Liver (tissue), 8 donors: ENCODE measurements at regions not wholly inside any gene's neighbourhood (a gene's known extent, or its start where the extent isn't known, plus 50 kb on each side); places are given as distances from the start of the nearest gene placed in this dataset.

Experiments used
- DNase-seq: peaks from one replicate; pipeline ENCODE4 v3.0.0-alpha.2; 2017; ENCODE audit warnings: low spot score
- H3K27ac ChIP-seq, 2 donors: one replicate each; pipeline ENCODE4 v1.7.0; 2013; ENCODE audit warnings: inconsistent platforms in 2 of 2, low read length in 2 of 2, control low read depth in 1 of 2, low read depth in 1 of 2, mild to moderate bottlenecking in 1 of 2
- H3K27me3 ChIP-seq, 4 donors: one replicate each; pipeline versions ENCODE4 v1.6.1 to v1.7.0; 2013; ENCODE audit warnings: low read length in 3 of 4, inconsistent platforms in 1 of 4, mild to moderate bottlenecking in 1 of 4, moderate library complexity in 1 of 4; ENCODE audit not compliant: control insufficient read depth in 4 of 4, insufficient read depth in 4 of 4
- H3K36me3 ChIP-seq, 4 donors: one replicate each; pipeline versions ENCODE4 v1.6.1 to v1.7.0; 2013; ENCODE audit warnings: low read length in 3 of 4, mild to moderate bottlenecking in 3 of 4, low read depth in 1 of 4, moderate library complexity in 1 of 4; ENCODE audit not compliant: control insufficient read depth in 4 of 4, insufficient read depth in 3 of 4
- H3K4me1 ChIP-seq, 4 donors: one replicate each; pipeline versions ENCODE4 v1.6.1 to v1.7.0; 2013; ENCODE audit warnings: low read length in 3 of 4, mild to moderate bottlenecking in 3 of 4, moderate library complexity in 1 of 4; ENCODE audit not compliant: control insufficient read depth in 4 of 4, insufficient read depth in 4 of 4
- H3K4me3 ChIP-seq, 3 donors: one replicate each; pipeline versions ENCODE4 v1.6.1 to v1.7.0; 2013; ENCODE audit warnings: low read length in 3 of 3, control low read depth in 1 of 3, low read depth in 1 of 3, mild to moderate bottlenecking in 1 of 3
- H3K9ac ChIP-seq, 2 donors: one replicate each; pipeline ENCODE4 v1.7.0; 2013; ENCODE audit warnings: low read length in 2 of 2, mild to moderate bottlenecking in 2 of 2, moderate library complexity in 2 of 2, control low read depth in 1 of 2, low read depth in 1 of 2
- H3K9me3 ChIP-seq, 4 donors: one replicate each; pipeline versions ENCODE4 v1.6.1 to v1.7.0; 2013; ENCODE audit warnings: low read length in 3 of 4; ENCODE audit not compliant: control insufficient read depth in 4 of 4
- ATF3 ChIP-seq: IDR thresholded peaks from 2 replicates; pipeline ENCODE4 v1.6.1; 2016; ENCODE audit warnings: antibody characterized with exemption
- CTCF ChIP-seq: fragments of 150-350 bp; IDR thresholded peaks from 2 replicates; pipeline ENCODE4 v1.5.1; 2017; ENCODE audit warnings: improper control_type of control experiment, low read depth, low read length; ENCODE audit not compliant: missing input control
- EGR1 ChIP-seq, 2 donors: IDR thresholded peaks; 2 replicates each; pipeline ENCODE4 v1.6.1; 2016 to 2018; ENCODE audit warnings: antibody characterized with exemption in 2 of 2, low read depth in 2 of 2
- FOXA1 ChIP-seq: IDR thresholded peaks from 2 replicates; pipeline ENCODE4 v1.6.1; 2016; ENCODE audit warnings: antibody characterized with exemption
- GABPA ChIP-seq, 2 donors: IDR thresholded peaks in 1 of 2; conservative IDR thresholded peaks in 1 of 2; 2 replicates each; pipeline ENCODE4 v1.6.1; 2016; ENCODE audit warnings: antibody characterized with exemption in 2 of 2, mild to moderate bottlenecking in 1 of 2, moderate library complexity in 1 of 2
- HNF4A ChIP-seq, 2 donors: conservative IDR thresholded peaks; 2 replicates each; pipeline ENCODE4 v1.6.1; 2016; ENCODE audit warnings: antibody characterized with exemption in 2 of 2, mild to moderate bottlenecking in 2 of 2
- HNF4G ChIP-seq: IDR thresholded peaks from 2 replicates; pipeline ENCODE4 v1.6.1; 2016; ENCODE audit warnings: antibody characterized with exemption
- JUND ChIP-seq, 2 donors: IDR thresholded peaks; 2 replicates each; pipeline ENCODE4 v1.6.1; 2016; ENCODE audit warnings: antibody characterized with exemption in 2 of 2
- MAX ChIP-seq: IDR thresholded peaks from 2 replicates; pipeline ENCODE4 v1.6.1; 2016; ENCODE audit warnings: antibody characterized with exemption
- NR2F2 ChIP-seq: IDR thresholded peaks from 2 replicates; pipeline ENCODE4 v1.6.1; 2016; ENCODE audit warnings: antibody characterized with exemption
- RAD21 ChIP-seq, 2 donors: IDR thresholded peaks; 2 replicates each; pipeline ENCODE4 v1.6.1; 2016; ENCODE audit warnings: antibody characterized with exemption in 2 of 2, mild to moderate bottlenecking in 2 of 2
- REST ChIP-seq: IDR thresholded peaks from 2 replicates; pipeline ENCODE4 v1.6.1; 2016; ENCODE audit warnings: antibody characterized with exemption, mild to moderate bottlenecking
- RXRA ChIP-seq, 2 donors: IDR thresholded peaks; 2 replicates each; pipeline ENCODE4 v1.6.1; 2017 to 2018; ENCODE audit warnings: antibody characterized with exemption in 2 of 2, mild to moderate bottlenecking in 1 of 2
- SP1 ChIP-seq: IDR thresholded peaks from 2 replicates; pipeline ENCODE4 v1.6.1; 2018; ENCODE audit warnings: antibody characterized with exemption, mild to moderate bottlenecking
- TAF1 ChIP-seq: conservative IDR thresholded peaks from 2 replicates; pipeline ENCODE4 v1.6.1; 2016; ENCODE audit warnings: antibody characterized with exemption, mild to moderate bottlenecking
- YY1 ChIP-seq: IDR thresholded peaks from 2 replicates; pipeline ENCODE4 v1.6.1; 2016; ENCODE audit warnings: antibody characterized with exemption, mild to moderate bottlenecking
- ZBTB33 ChIP-seq: IDR thresholded peaks from 2 replicates; pipeline ENCODE4 v1.6.1; 2016; ENCODE audit warnings: antibody characterized with exemption
- WGBS: extraction: QIAGEN DNeasy Blood & Tissue Kit; methylation state at CpG from one replicate; pipeline ENCODE4 v1.1.7; 2013; 5-methylcytosine and 5-hydroxymethylcytosine counted together
- donor health status: healthy.
- donor health status: healthy.
- donor health status: healthy.
- donor health status: healthy.
- donor health status: healthy.

GRCh38 chr12:67035121-67035520 lies 234.0 kb upstream of the CAND1 start (continued):
- TF ChIP-seq CTCF (no peak), JUND (IDR thresholded peaks at IDR 0.05) (no peak)

GRCh38 chr12:67038486-67038885 lies 230.7 kb upstream of the CAND1 start:
- DNase-seq, result no peak
- no peaks in the 10 kb centered on the region for H3K9me3 ChIP-seq
- H3K36me3 ChIP-seq, result no peaks in the 10 kb centered on the region
- WGBS, result 70% methylated on average over 2 of the region's 2 CpGs
- no peak overlapping the region for H3K9ac ChIP-seq
- no peaks in the 10 kb centered on the region for H3K4me1 ChIP-seq
- no peak overlapping the region for H3K27ac ChIP-seq
- no peak overlapping the region for H3K4me3 ChIP-seq
- TF ChIP-seq NR2F2 (no peak), FOXA1 (no peak), EGR1 (IDR thresholded peaks at IDR 0.05; ENCODE audit: low read depth in 2 of 2) (no peak), GABPA (IDR thresholded peaks at IDR 0.05 in 1 of 2, conservative IDR thresholded peaks at IDR 0.05 in 1 of 2) (no peak), MAX (no peak), ZBTB33 (no peak), REST (no peak), RAD21 (IDR thresholded peaks at IDR 0.05) (no peak), CTCF (no peak), SP1 (no peak), YY1 (no peak), HNF4A (conservative IDR thresholded peaks at IDR 0.05) (no peak), ATF3 (no peak), RXRA (IDR thresholded peaks at IDR 0.05) (no peak), HNF4G (no peak), JUND (IDR thresholded peaks at IDR 0.05) (no peak), TAF1 (no peak)
- peaks cover 0 to 5% (median 0%) of the 10 kb centered on the region in 4 donors for H3K27me3 ChIP-seq
